GM12878 (cell line): ENCODE measurements at regions not wholly inside any gene's neighbourhood (a gene's known extent, or its start where the extent isn't known, plus 50 kb on each side); places are given as distances from the start of the nearest gene placed in this dataset.

ENCODE experiments used
- CHD2 ChIP-seq: IDR thresholded peaks from 2 replicates; pipeline ENCODE4 v1.6.1; 2011; ENCODE audit warnings: low read depth, low read length, improper control_type of control experiment, borderline replicate concordance
- CTCF ChIP-seq, 3 experiments: IDR thresholded peaks in 2 of 3; conservative IDR thresholded peaks in 1 of 3; 2 replicates each; pipeline ENCODE4 v1.5.1; 2011; ENCODE audit warnings: low read depth in 3 of 3, low read length in 3 of 3, mild to moderate bottlenecking in 3 of 3, control low read depth in 2 of 3, moderate library complexity in 2 of 3, inconsistent platforms in 1 of 3, mixed read lengths in 1 of 3; ENCODE audit not compliant: control insufficient read depth in 2 of 3, insufficient read depth in 1 of 3; ENCODE audit errors: extremely low read depth in 1 of 3
- EZH2 ChIP-seq: IDR thresholded peaks from 2 replicates; pipeline ENCODE4 v1.6.1; 2012; ENCODE audit warnings: low read depth, mild to moderate bottlenecking, control low read depth, inconsistent platforms, low read length, borderline replicate concordance; ENCODE audit not compliant: control insufficient read depth
- MTA2 ChIP-seq: fragments of 450-650 bp; IDR thresholded peaks from 2 replicates; pipeline ENCODE4 v1.6.1; 2016; ENCODE audit warnings: low read depth, mild to moderate bottlenecking, moderate library complexity
- POLR2A ChIP-seq: IDR thresholded peaks from 2 replicates; pipeline ENCODE4 v1.6.1; 2011; ENCODE audit warnings: low read depth, mild to moderate bottlenecking, low read length
- REST ChIP-seq: IDR thresholded peaks from 2 replicates; pipeline ENCODE4 v1.6.1; 2012; ENCODE audit warnings: mild to moderate bottlenecking, low read depth, low read length
- RUNX3 ChIP-seq: IDR thresholded peaks from 2 replicates; pipeline ENCODE4 v1.6.1; 2012; ENCODE audit warnings: low read length, inconsistent platforms
- SP1 ChIP-seq: IDR thresholded peaks from one replicate; pipeline ENCODE4 v1.6.1; 2011; ENCODE audit warnings: low read depth, low read length
- YY1 ChIP-seq: IDR thresholded peaks from 2 replicates; pipeline ENCODE4 v1.6.1; 2011; ENCODE audit warnings: low read depth, mild to moderate bottlenecking, low read length

GRCh38 chr11:59295435-59295834, 63.3 kb upstream of the OR5AN1 start:
- no peak for TF ChIP-seq REST
- TF ChIP-seq YY1 = no peak
- no peak for TF ChIP-seq MTA2
- TF ChIP-seq CTCF (IDR thresholded peaks at IDR 0.05 in 2 of 3, conservative IDR thresholded peaks at IDR 0.05 in 1 of 3; ENCODE audit: control insufficient read depth in 2 of 3, extremely low read depth in 1 of 3, insufficient read depth in 1 of 3, low read depth in 3 of 3, low read length in 3 of 3) = no peak
- no peak for TF ChIP-seq EZH2
- TF ChIP-seq POLR2A = no peak
- TF ChIP-seq SP1 = no peak
- no peak for TF ChIP-seq RUNX3
- TF ChIP-seq CHD2 = no peak
